ENCODE measurements at regions not wholly inside any gene's neighbourhood (a gene's known extent, or its start where the extent isn't known, plus 50 kb on each side); places are given as distances from the start of the nearest gene placed in this dataset.

GRCh38 chr20:17083738-17084137, 143.1 kb upstream of the PCSK2 start:
- TF ChIP-seq CTCF (conservative IDR thresholded peaks at IDR 0.05; ENCODE audit: low read length) = no peak
- no peak for TF ChIP-seq EZH2phosphoT487 (IDR thresholded peaks at IDR 0.05; ENCODE audit: borderline replicate concordance)
